Natural killer cell (primary cell): ENCODE measurements at regions not wholly inside any gene's neighbourhood (a gene's known extent, or its start where the extent isn't known, plus 50 kb on each side); places are given as distances from the start of the nearest gene placed in this dataset.

Experiments used
- ATAC-seq, 3 donors: fragments of 150-1000 bp in 2 of 3; fragments of 200-7000 bp in 1 of 3; cut with Tn5 transposase; 1 replicate in 1 of 3; 2 replicates in 2 of 3; pipeline ENCODE4 v1.10.0; 2021; ENCODE audit warnings: mild to moderate bottlenecking in 2 of 3, moderate library complexity in 2 of 3
- DNase-seq, 2 donors: peaks; one replicate each; pipeline versions ENCODE4 v3.0.0 to v3.0.0-alpha.2; 2013 to 2021; ENCODE audit warnings: mixed read lengths in 1 of 2
- H3K27ac ChIP-seq: one replicate; pipeline ENCODE4 v1.5.1; 2013; ENCODE audit warnings: mild to moderate bottlenecking, low read length
- H3K27me3 ChIP-seq: one replicate; pipeline ENCODE4 v1.6.1; 2013; ENCODE audit warnings: low read length; ENCODE audit not compliant: control insufficient read depth, insufficient read depth
- H3K36me3 ChIP-seq: one replicate; pipeline ENCODE4 v1.6.1; 2013; ENCODE audit warnings: low read length; ENCODE audit not compliant: control insufficient read depth, insufficient read depth
- H3K4me1 ChIP-seq: one replicate; pipeline ENCODE4 v1.6.1; 2013; ENCODE audit warnings: low read length; ENCODE audit not compliant: control insufficient read depth, insufficient read depth
- H3K4me3 ChIP-seq: one replicate; pipeline ENCODE4 v1.5.1; 2013; ENCODE audit warnings: low read length
- H3K9me3 ChIP-seq: one replicate; pipeline ENCODE4 v1.6.1; 2013; ENCODE audit warnings: low read length; ENCODE audit not compliant: control insufficient read depth, insufficient read depth
- H3K27ac Mint-ChIP-seq, 2 donors: one replicate each; pipeline ENCODE4 v1.8.0; 2022; ENCODE audit warnings: mild to moderate bottlenecking in 2 of 2, mixed read lengths in 2 of 2, moderate library complexity in 1 of 2
- H3K27me3 Mint-ChIP-seq, 2 donors: one replicate each; pipeline ENCODE4 v1.8.0; 2022; ENCODE audit warnings: low read depth in 2 of 2, mixed read lengths in 2 of 2
- H3K36me3 Mint-ChIP-seq: one replicate; pipeline ENCODE4 v1.8.0; 2022; ENCODE audit warnings: mixed read lengths
- H3K4me1 Mint-ChIP-seq, 2 donors: one replicate each; pipeline ENCODE4 v1.8.0; 2022; ENCODE audit warnings: mixed read lengths in 2 of 2
- H3K4me3 Mint-ChIP-seq: one replicate; pipeline ENCODE4 v1.8.0; 2022; ENCODE audit warnings: mild to moderate bottlenecking, moderate library complexity, mixed read lengths
- H3K9me3 Mint-ChIP-seq, 2 donors: one replicate each; pipeline ENCODE4 v1.8.0; 2022; ENCODE audit warnings: mixed read lengths in 2 of 2
- CTCF ChIP-seq: fragments of 200-600 bp; IDR thresholded peaks from one replicate; pipeline ENCODE4 v1.8.0; 2022; ENCODE audit warnings: antibody characterized with exemption
- WGBS: methylation state at CpG from one replicate; pipeline ENCODE4 v1.1.7; 2013; ENCODE audit warnings: missing lambda C conversion rate; ENCODE audit not compliant: insufficient coverage; 5-methylcytosine and 5-hydroxymethylcytosine counted together
- intact Hi-C: fragments of 100-400 bp; cut with micrococcal nuclease; formaldehyde crosslinking; loops from one replicate; pipeline ENCODE4 v1.14.2; 2022

- intact Hi-C loops = no loop called here
- H3K4me1 ChIP-seq = no peaks in the 10 kb centered on the region
- H3K36me3 Mint-ChIP-seq = no peaks in the 10 kb centered on the region
- WGBS = 98% methylated on average over 3 of the region's 3 CpGs
- no peaks in the 10 kb centered on the region for H3K36me3 ChIP-seq
- H3K9me3 Mint-ChIP-seq = no peaks in the 10 kb centered on the region
- H3K27ac Mint-ChIP-seq = no peak overlapping the region
- no peaks in the 10 kb centered on the region for H3K27me3 ChIP-seq
- no peak overlapping the region for H3K4me3 Mint-ChIP-seq
- DNase-seq (no peak), ATAC-seq (no peak)
- H3K4me3 ChIP-seq = no peak overlapping the region
- no peaks in the 10 kb centered on the region for H3K9me3 ChIP-seq
- H3K27me3 Mint-ChIP-seq = peaks cover 0 to 2% of the 10 kb centered on the region in 2 donors
- TF ChIP-seq CTCF = no peak
- H3K27ac ChIP-seq = no peak overlapping the region
- H3K4me1 Mint-ChIP-seq = no peaks in the 10 kb centered on the region
Observed at GRCh38 chr12:69168828-69169227, 70.5 kb upstream of the CPSF6 start.

GRCh38 chr12:69170293-69170692 is 69.1 kb upstream of the CPSF6 start:
- TF ChIP-seq CTCF = no peak
- Mint-ChIP-seq H3K27ac (no peak overlapping the region), H3K27me3 (peaks cover 0 to 5% of the 10 kb centered on the region in 2 donors), H3K4me1 (no peaks in the 10 kb centered on the region), H3K4me3 (no peak overlapping the region), H3K36me3 (no peaks in the 10 kb centered on the region), H3K9me3 (no peaks in the 10 kb centered on the region)
- intact Hi-C loops = no loop called here
- no peaks in the 10 kb centered on the region for H3K9me3 ChIP-seq
- H3K4me3 ChIP-seq = no peak overlapping the region
- no peaks in the 10 kb centered on the region for H3K4me1 ChIP-seq
- no peaks in the 10 kb centered on the region for H3K27me3 ChIP-seq
- H3K36me3 ChIP-seq = no peaks in the 10 kb centered on the region
- ATAC-seq (no peak), DNase-seq (no peak)
- WGBS = 74% methylated on average over 4 of the region's 4 CpGs
- H3K27ac ChIP-seq = no peak overlapping the region

- no peaks in the 10 kb centered on the region for H3K36me3 Mint-ChIP-seq
- WGBS = 90% methylated on average over 6 of the region's 6 CpGs
Observed at GRCh38 chr12:69171881-69172280, 67.5 kb upstream of the CPSF6 start.

More at GRCh38 chr12:69171881-69172280, 67.5 kb upstream of the CPSF6 start:
- DNase-seq = no peak
- Mint-ChIP-seq H3K9me3 (no peaks in the 10 kb centered on the region), H3K27me3 (peaks cover 0 to 7% of the 10 kb centered on the region in 2 donors), H3K4me3 (no peak overlapping the region), H3K27ac (no peak overlapping the region), H3K4me1 (no peaks in the 10 kb centered on the region)
- Histone ChIP-seq H3K27me3 (no peaks in the 10 kb centered on the region), H3K4me3 (no peak overlapping the region), H3K36me3 (no peaks in the 10 kb centered on the region), H3K4me1 (no peaks in the 10 kb centered on the region), H3K9me3 (no peaks in the 10 kb centered on the region), H3K27ac (no peak overlapping the region)
- ATAC-seq = no peak
- TF ChIP-seq CTCF = no peak
- intact Hi-C loops = no loop called here
